ENCODE measurements at regions not wholly inside any gene's neighbourhood (a gene's known extent, or its start where the extent isn't known, plus 50 kb on each side); places are given as distances from the start of the nearest gene placed in this dataset.
"Not testable (repeated sequence)": the region's sequence is repeated elsewhere in the genome, so short reads cannot be mapped to it uniquely, and the experiment has no call there.

DNA sequence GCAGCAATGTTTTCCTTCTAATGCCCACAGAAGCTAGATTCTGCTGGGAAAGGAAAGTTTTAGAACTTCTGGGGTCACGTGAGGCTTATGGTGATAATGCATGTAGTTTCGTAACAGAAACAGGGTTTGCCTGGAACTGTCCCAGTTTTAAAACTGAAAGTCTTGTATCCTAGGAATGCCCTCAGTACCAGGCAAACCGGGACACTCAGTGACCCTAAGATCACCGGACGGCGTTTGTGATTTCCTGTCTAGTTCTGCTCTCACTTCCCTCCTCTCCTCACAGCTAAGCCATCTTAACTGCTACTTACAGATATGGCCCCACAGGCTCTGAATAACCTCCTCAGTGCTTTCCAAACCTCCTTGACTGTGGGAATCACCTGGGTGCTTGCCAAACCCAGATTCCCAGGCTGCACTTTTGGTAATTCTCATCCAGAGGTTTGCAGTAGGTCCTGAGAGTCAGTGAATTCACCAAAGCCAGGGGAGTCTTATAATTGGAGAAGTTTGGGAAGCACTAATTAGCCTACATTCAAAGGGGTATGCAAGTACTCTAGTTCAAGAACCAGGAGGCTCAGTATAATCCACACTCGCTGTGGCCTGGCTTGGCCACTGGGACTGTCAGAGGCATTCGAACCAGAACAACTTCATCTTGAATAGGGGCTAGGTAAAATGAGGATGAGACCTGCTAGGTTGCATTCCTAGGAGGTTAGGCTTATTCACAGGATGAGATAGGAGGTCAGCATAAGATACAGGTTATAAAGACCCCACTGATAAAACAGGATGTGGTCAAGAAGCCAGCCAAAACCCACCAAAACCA, 231.6 kb upstream of the MYLIP start:
- no peak for DNase-seq

DNA sequence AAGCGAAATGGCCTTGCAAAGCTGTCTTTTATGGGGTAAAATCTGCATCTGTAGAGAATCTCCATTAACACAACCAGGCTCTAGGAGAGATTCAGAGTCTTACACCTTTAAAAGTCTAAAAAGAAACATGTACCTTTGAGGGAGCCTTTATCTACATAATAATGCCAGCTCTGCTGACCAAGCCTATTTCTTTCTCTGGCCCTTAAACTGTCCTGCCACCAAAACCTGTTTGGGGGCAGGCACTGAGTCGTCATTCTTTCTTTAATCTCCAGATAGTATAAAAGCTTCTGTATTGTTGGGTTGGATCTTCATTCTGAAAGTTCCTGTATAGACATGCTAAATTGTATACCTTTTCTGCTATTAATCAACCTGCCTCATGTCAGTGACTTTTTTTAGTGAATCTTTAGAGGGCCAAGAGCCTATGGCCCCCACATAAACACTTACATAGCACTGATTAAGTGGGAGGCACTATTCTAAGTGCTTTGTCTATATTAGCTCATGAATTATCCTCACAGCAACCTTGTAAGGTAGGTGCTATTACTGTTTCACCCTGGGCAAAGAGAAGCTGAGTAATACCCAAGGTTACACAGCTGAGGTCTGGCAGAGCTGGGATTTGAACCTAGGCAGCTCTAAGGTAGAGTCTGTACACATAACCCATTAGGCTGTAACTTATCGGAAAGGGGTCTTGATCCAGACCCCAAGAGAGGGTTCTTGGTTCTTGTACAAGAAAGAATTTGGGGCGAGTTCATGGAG, 232.3 kb upstream of the DTNBP1 start:
- no peak for DNase-seq

DNA sequence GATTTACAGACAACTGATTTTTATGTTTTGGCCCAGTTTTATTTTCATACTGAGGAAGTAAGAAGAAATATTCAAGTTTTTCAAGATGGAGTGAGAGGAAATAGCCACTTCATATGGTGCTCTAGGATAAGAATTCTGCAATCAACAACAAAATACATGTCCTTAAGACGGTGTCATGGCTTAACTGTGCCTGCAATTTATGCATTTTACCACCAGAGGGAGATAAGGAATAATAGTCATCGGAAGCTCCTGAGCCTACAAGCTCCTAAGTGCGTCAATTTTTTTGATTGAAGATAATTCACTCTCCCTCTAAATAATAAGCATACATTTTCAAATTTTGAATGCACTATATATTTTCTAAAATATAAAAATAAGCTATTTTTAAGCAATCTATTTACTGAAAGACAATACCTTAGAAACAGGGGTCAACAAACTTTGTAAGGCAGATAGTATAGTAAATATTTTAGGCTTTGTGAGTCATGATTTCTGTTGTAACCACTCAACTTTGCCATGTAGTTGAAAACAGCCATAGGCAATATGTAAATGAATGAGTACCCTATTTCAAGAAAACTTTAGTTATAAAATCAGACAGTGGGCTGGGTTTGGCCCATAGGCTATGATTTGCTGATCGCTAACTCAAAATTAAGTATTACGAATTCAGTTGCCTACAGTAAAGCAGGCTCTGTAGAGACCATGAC, 230.9 kb upstream of the DTNBP1 start:
- DNase-seq, result no peak

- DNase-seq, result no peak
Measured at GRCh38 chr6:15892369-15892768, 229.5 kb upstream of the DTNBP1 start.

- DNase-seq, result no peak
Measured at GRCh38 chr6:15888798-15889772, 226.3 kb upstream of the DTNBP1 start.

- no peak for DNase-seq
Measured at GRCh38 chr6:15887491-15888461, 224.9 kb upstream of the DTNBP1 start.

GRCh38 chr6:15885624-15886023, 222.8 kb upstream of the DTNBP1 start:
- DNase-seq, result no peak

DNA sequence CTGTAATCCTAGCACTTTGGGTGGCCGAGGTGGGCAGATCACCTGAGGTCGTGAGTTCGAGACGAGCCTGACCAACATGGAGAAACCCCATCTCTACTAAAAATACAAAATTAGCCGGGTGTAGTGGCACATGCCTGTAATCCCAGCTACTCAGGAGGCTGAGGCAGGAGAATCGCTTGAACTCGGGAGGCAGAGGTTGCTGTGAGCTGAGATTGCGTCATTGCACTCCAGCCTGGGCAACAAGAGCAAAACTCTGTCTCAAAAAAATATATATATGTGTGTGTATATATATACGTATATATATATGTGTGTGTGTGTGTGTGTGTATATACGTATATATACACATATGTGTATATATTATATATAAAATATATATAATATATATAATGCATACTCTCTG, 220.8 kb upstream of the DTNBP1 start:
- DNase-seq, result not testable (repeated sequence)

GRCh38 chr6:15882915-15883314, 220.1 kb upstream of the DTNBP1 start:
- DNase-seq, result no peak

GRCh38 chr6:15882345-15882744, 219.5 kb upstream of the DTNBP1 start:
- no peak for DNase-seq

DNA sequence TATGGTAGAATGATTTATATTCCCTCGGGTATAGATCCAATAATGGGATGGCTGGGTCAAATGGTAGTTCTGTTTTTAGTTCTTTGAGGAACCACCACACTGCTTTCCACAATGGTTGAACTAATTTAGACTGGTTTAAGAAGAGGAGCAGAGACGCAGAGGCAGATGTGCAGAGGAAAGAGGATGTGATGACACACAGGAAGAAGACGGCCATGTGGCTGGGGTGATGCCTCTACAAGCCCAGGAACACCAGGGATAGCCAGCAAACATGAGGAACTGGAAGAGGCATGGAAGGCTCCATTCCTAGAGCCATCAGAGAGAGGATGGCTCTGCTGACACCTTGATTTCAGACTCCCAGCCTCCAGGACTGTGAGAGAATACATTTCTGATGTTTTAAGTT, 218.3 kb upstream of the DTNBP1 start:
- no peak for DNase-seq

- no peak for DNase-seq
Measured at GRCh38 chr6:15880262-15880973, 217.6 kb upstream of the DTNBP1 start.

DNA sequence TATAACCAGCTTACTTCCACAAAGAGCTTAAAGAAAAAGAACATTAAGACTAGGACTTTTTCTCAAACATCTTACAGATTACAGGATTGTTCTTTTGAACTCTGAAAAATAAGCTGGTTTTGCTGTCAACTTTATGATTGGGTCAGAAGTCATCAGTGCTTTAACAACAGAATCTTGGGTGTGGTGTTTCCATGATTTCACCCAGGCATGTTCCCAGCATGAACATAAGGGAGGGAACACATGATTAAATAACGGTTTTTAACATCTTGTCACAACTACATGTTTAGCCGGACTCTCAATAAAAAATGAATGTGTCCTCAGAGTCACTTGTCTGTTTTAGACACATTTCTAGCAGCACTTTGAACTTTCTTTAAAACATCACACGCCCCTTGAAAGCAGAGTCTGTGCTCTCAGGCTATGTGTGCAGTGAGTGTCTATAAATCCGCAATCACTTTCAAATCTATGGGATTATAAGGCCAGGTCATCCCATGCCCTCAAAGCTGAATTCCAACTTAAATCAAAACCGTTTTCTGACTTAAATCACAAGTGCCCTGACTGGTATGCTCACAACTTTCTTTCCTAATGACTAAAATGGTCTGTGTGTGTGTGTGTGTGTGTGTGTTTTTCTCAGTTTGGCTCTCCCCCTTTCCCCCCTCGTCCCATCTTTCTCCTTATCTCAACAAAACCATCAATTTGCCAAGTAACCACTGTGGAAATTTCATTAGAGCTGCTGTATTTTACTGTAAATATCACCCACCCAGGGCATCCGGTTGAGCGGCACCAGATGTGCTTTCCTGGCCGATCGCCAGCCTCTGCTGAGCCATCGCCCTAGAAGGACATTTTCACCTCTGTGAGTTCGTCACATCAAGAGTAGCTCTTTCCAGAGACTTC, 216.8 kb upstream of the DTNBP1 start:
- no peak for DNase-seq

DNA sequence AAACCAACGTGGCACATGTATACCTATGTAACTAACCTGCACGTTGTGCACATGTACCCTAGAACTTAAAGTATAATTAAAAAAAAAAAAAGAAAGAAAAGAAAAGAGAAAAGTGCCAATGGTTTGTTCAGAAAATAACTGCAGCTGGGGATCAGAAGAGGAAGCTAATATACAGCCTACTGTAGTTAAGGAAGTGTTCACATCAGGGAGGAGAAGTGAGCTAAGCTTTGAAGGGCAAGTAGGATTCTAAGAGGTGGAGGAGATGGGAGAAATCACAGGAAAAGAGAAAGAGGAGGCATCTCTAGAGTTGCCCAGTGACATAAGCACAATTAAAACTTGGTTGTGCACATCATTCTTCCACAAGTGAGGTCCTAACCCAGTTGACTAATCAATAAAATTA, 214.4 kb upstream of the DTNBP1 start:
- DNase-seq, result no peak

GRCh38 chr6:15876406-15876805, 213.6 kb upstream of the DTNBP1 start:
- no peak for DNase-seq

DNA sequence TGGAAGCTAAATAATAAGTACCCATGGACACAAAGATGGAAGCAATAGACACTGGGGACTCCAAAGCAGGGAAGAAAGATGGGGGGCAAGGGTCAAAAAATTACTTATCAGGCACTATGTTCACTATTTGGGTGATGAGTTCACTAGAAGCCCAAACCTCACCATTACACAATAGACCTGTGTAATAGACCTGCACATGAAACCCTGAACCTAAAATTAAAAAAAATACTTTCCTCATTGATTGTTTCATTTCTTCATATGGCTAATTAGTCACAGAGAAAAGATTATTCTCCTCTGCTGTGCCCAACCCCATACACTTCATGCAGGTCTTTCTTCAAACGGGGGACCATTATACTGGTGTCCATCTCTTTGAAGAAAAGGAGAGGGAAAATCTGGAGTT, 213.0 kb upstream of the DTNBP1 start:
- DNase-seq, result no peak

DNA sequence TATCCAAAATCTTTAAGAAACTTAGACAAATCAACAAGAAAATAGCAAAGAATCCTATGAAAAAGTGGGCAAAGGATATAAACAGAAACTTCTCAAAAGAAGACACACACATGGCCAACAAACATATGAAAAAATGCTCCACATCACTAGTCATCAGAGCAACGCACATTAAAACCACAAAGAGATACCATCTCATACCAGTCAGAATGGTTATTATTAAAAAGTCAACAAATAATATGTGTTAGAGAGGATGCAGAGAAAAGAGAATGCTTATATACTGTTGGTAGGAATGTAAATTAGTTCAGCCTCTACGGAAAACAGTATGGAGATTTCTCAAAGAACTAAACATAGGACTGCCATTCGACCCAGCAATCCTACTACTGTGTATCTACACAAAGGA, 212.0 kb upstream of the DTNBP1 start:
- DNase-seq, result no peak

GRCh38 chr6:15874326-15874725, 211.5 kb upstream of the DTNBP1 start:
- DNase-seq, result no peak

All from cerebellar nuclear complex (tissue), 1 donor.